ENCODE measurements at regions not wholly inside any gene's neighbourhood (a gene's known extent, or its start where the extent isn't known, plus 50 kb on each side); places are given as distances from the start of the nearest gene placed in this dataset.

GRCh38 chr3:96017556-96017955, 796.8 kb upstream of the EPHA6 start:
- Mint-ChIP-seq H3K36me3 (ENCODE audit: low read depth) (no peaks in the 10 kb centered on the region), H3K27me3 (no peaks in the 10 kb centered on the region), H3K27ac (no peak overlapping the region), H3K9me3 (peaks cover 4% of the 10 kb centered on the region), H3K4me1 (no peaks in the 10 kb centered on the region), H3K4me3 (no peak overlapping the region)
- no peak for DNase-seq
- no peak for ATAC-seq

GRCh38 chr3:96022676-96023075, 791.7 kb upstream of the EPHA6 start:
- ATAC-seq (no peak), DNase-seq (no peak)
- H3K4me3 Mint-ChIP-seq: no peak overlapping the region
- no peaks in the 10 kb centered on the region for H3K4me1 Mint-ChIP-seq
- peaks cover 5% of the 10 kb centered on the region for H3K9me3 Mint-ChIP-seq
- H3K36me3 Mint-ChIP-seq (ENCODE audit: low read depth): no peaks in the 10 kb centered on the region
- no peak overlapping the region for H3K27ac Mint-ChIP-seq
- H3K27me3 Mint-ChIP-seq: no peaks in the 10 kb centered on the region

- H3K27me3 Mint-ChIP-seq: no peaks in the 10 kb centered on the region
- H3K27ac Mint-ChIP-seq: no peak overlapping the region
- no peak for DNase-seq
- H3K36me3 Mint-ChIP-seq (ENCODE audit: low read depth): no peaks in the 10 kb centered on the region
- peaks cover 5% of the 10 kb centered on the region for H3K9me3 Mint-ChIP-seq
- H3K4me3 Mint-ChIP-seq: no peak overlapping the region
- no peaks in the 10 kb centered on the region for H3K4me1 Mint-ChIP-seq
- no peak for ATAC-seq
These were observed 786.7 kb upstream of the EPHA6 start for GRCh38 chr3:96027718-96028117.

- Mint-ChIP-seq H3K27ac (no peak overlapping the region), H3K4me3 (no peak overlapping the region), H3K4me1 (no peaks in the 10 kb centered on the region), H3K27me3 (no peaks in the 10 kb centered on the region), H3K36me3 (ENCODE audit: low read depth) (no peaks in the 10 kb centered on the region), H3K9me3 (peaks cover 12% of the 10 kb centered on the region)
- DNase-seq (no peak), ATAC-seq (no peak)
These were observed 774.8 kb upstream of the EPHA6 start for GRCh38 chr3:96039632-96040031.

GRCh38 chr3:96059301-96059700, 755.1 kb upstream of the EPHA6 start:
- Mint-ChIP-seq H3K27me3 (no peaks in the 10 kb centered on the region), H3K9me3 (no peaks in the 10 kb centered on the region)

GRCh38 chr3:96069065-96069464, 745.3 kb upstream of the EPHA6 start:
- no peak for ATAC-seq
- Mint-ChIP-seq H3K9me3 (no peaks in the 10 kb centered on the region), H3K4me1 (no peaks in the 10 kb centered on the region), H3K27ac (no peak overlapping the region), H3K4me3 (no peak overlapping the region), H3K36me3 (ENCODE audit: low read depth) (no peaks in the 10 kb centered on the region), H3K27me3 (no peaks in the 10 kb centered on the region)
- no peak for DNase-seq

More at GRCh38 chr3:96059301-96059700, 755.1 kb upstream of the EPHA6 start:
- no peak for ATAC-seq
- H3K4me3 Mint-ChIP-seq: no peak overlapping the region
- no peaks in the 10 kb centered on the region for H3K36me3 Mint-ChIP-seq (ENCODE audit: low read depth)
- H3K4me1 Mint-ChIP-seq: no peaks in the 10 kb centered on the region
- DNase-seq: no peak
- H3K27ac Mint-ChIP-seq: no peak overlapping the region

- Mint-ChIP-seq H3K9me3 (no peaks in the 10 kb centered on the region), H3K36me3 (ENCODE audit: low read depth) (no peaks in the 10 kb centered on the region), H3K4me3 (no peak overlapping the region), H3K4me1 (no peaks in the 10 kb centered on the region), H3K27me3 (no peaks in the 10 kb centered on the region), H3K27ac (no peak overlapping the region)
- DNase-seq (no peak), ATAC-seq (no peak)
These were observed 743.7 kb upstream of the EPHA6 start for GRCh38 chr3:96070678-96071077.

GRCh38 chr3:96071097-96071496, 743.3 kb upstream of the EPHA6 start:
- H3K27me3 Mint-ChIP-seq: no peaks in the 10 kb centered on the region
- H3K27ac Mint-ChIP-seq: no peak overlapping the region

GRCh38 chr3:96072226-96072625, 742.2 kb upstream of the EPHA6 start:
- DNase-seq (no peak), ATAC-seq (no peak)
- H3K4me3 Mint-ChIP-seq: no peak overlapping the region
- H3K4me1 Mint-ChIP-seq: no peaks in the 10 kb centered on the region
- H3K27me3 Mint-ChIP-seq: no peaks in the 10 kb centered on the region
- H3K9me3 Mint-ChIP-seq: no peaks in the 10 kb centered on the region
- no peak overlapping the region for H3K27ac Mint-ChIP-seq
- H3K36me3 Mint-ChIP-seq (ENCODE audit: low read depth): no peaks in the 10 kb centered on the region

More at GRCh38 chr3:96071097-96071496, 743.3 kb upstream of the EPHA6 start:
- H3K9me3 Mint-ChIP-seq: no peaks in the 10 kb centered on the region
- ATAC-seq: no peak
- H3K36me3 Mint-ChIP-seq (ENCODE audit: low read depth): no peaks in the 10 kb centered on the region
- no peaks in the 10 kb centered on the region for H3K4me1 Mint-ChIP-seq
- no peak for DNase-seq
- no peak overlapping the region for H3K4me3 Mint-ChIP-seq

GRCh38 chr3:96083610-96084009, 730.8 kb upstream of the EPHA6 start:
- Mint-ChIP-seq H3K4me3 (no peak overlapping the region), H3K9me3 (peaks cover 8% of the 10 kb centered on the region), H3K4me1 (no peaks in the 10 kb centered on the region), H3K27me3 (no peaks in the 10 kb centered on the region), H3K27ac (no peak overlapping the region), H3K36me3 (ENCODE audit: low read depth) (no peaks in the 10 kb centered on the region)
- no peak for ATAC-seq
- no peak for DNase-seq

GRCh38 chr3:96086018-96086417, 728.4 kb upstream of the EPHA6 start:
- peaks cover 8% of the 10 kb centered on the region for H3K9me3 Mint-ChIP-seq
- no peaks in the 10 kb centered on the region for H3K27me3 Mint-ChIP-seq
- H3K4me3 Mint-ChIP-seq: no peak overlapping the region
- ATAC-seq: no peak
- no peaks in the 10 kb centered on the region for H3K4me1 Mint-ChIP-seq
- H3K36me3 Mint-ChIP-seq (ENCODE audit: low read depth): no peaks in the 10 kb centered on the region
- DNase-seq: no peak
- no peak overlapping the region for H3K27ac Mint-ChIP-seq

GRCh38 chr3:96101006-96101560, 713.3 kb upstream of the EPHA6 start:
- Mint-ChIP-seq H3K4me3 (no peak overlapping the region), H3K27me3 (no peaks in the 10 kb centered on the region), H3K27ac (no peak overlapping the region), H3K36me3 (ENCODE audit: low read depth) (no peaks in the 10 kb centered on the region), H3K9me3 (peaks cover 8% of the 10 kb centered on the region), H3K4me1 (no peaks in the 10 kb centered on the region)
- DNase-seq (no peak), ATAC-seq (no peak)

- no peaks in the 10 kb centered on the region for H3K4me1 Mint-ChIP-seq
These were observed 707.7 kb upstream of the EPHA6 start for GRCh38 chr3:96106701-96107100.

More at GRCh38 chr3:96106701-96107100, 707.7 kb upstream of the EPHA6 start:
- H3K36me3 Mint-ChIP-seq (ENCODE audit: low read depth): no peaks in the 10 kb centered on the region
- DNase-seq (no peak), ATAC-seq (no peak)
- H3K27ac Mint-ChIP-seq: no peak overlapping the region
- H3K4me3 Mint-ChIP-seq: no peak overlapping the region
- no peaks in the 10 kb centered on the region for H3K9me3 Mint-ChIP-seq
- no peaks in the 10 kb centered on the region for H3K27me3 Mint-ChIP-seq
